Endothelial cell of umbilical vein (primary cell): ENCODE measurements at regions not wholly inside any gene's neighbourhood (a gene's known extent, or its start where the extent isn't known, plus 50 kb on each side); places are given as distances from the start of the nearest gene placed in this dataset.

Source experiments
- BruUV-seq: library from RNA; stranded (reverse); fragments of 400-500 nt; replicated peaks from 2 replicates; lab custom pipeline; 2021; lab: Mats Ljungman, UMichigan
- CTCF ChIA-PET: fragments of 300-600, 350-600 bp; sonication (Branson Sonifier 250); formaldehyde crosslinking; loops from one replicate; lab custom pipeline; 2021; ENCODE audit warnings: antibody characterized with exemption, inconsistent platforms; lab: Charles Lee
- POLR2A ChIA-PET: fragments of 300-600, 350-600 bp; sonication (Branson Sonifier 250); formaldehyde crosslinking; loops from one replicate; lab custom pipeline; 2021; ENCODE audit warnings: antibody characterized with exemption, inconsistent platforms; lab: Charles Lee
- DNase-seq: peaks from one replicate; pipeline ENCODE4 v3.0.0-alpha.2; 2011; ENCODE audit warnings: low read depth, low spot score
- FAIRE-seq: peaks from 2 replicates; lab custom pipeline; 2011; peaks lifted over from hg19 to GRCh38; lab: Jason Lieb, UNC
- H2AFZ ChIP-seq: 2 replicates; pipeline ENCODE4 v1.6.0; 2012; ENCODE audit warnings: low read depth, low read length, control low read depth, inconsistent platforms
- H3K27ac ChIP-seq: 2 replicates; pipeline ENCODE4 v1.5.1; 2011; ENCODE audit warnings: low read depth, mild to moderate bottlenecking, control low read depth, low read length, moderate library complexity; ENCODE audit not compliant: insufficient read depth
- H3K27me3 ChIP-seq, 2 experiments: 2 replicates each; pipeline versions ENCODE4 v1.6.0 to v1.6.1; 2011; ENCODE audit warnings: low read length in 2 of 2, mixed read lengths in 1 of 2; ENCODE audit not compliant: control insufficient read depth in 2 of 2, insufficient read depth in 2 of 2
- H3K36me3 ChIP-seq, 2 experiments: 2 replicates in 1 of 2; 3 replicates in 1 of 2; pipeline ENCODE4 v1.5.1; 2011; ENCODE audit warnings: low read length in 2 of 2, mild to moderate bottlenecking in 1 of 2, moderate library complexity in 1 of 2; ENCODE audit not compliant: control insufficient read depth in 2 of 2, insufficient read depth in 2 of 2; ENCODE audit errors: extremely low read depth in 1 of 2
- H3K4me1 ChIP-seq: 3 replicates; pipeline ENCODE4 v1.5.1; 2011; ENCODE audit warnings: mild to moderate bottlenecking, low read length; ENCODE audit not compliant: control insufficient read depth, insufficient read depth; ENCODE audit errors: extremely low read depth
- H3K4me2 ChIP-seq: 2 replicates; pipeline ENCODE4 v1.6.1; 2011; ENCODE audit warnings: low read length, control low read depth, mixed read lengths; ENCODE audit not compliant: insufficient read depth
- H3K4me3 ChIP-seq, 3 experiments: fragments of 200-600 bp in 1 of 3; sonication (generic), shearing (Covaris generic) in 1 of 3; replicated peaks in 1 of 3; 2 replicates each; pipeline ENCODE4 v1.5.1; 2011 to 2016; ENCODE audit warnings: control low read depth in 3 of 3, low read length in 3 of 3, mild to moderate bottlenecking in 2 of 3, inconsistent platforms in 1 of 3, low read depth in 1 of 3, moderate library complexity in 1 of 3; ENCODE audit not compliant: insufficient read depth in 1 of 3
- H3K79me2 ChIP-seq: 2 replicates; pipeline ENCODE4 v1.6.0; 2012; ENCODE audit warnings: low read length, inconsistent platforms; ENCODE audit not compliant: control insufficient read depth, insufficient read depth
- H3K9ac ChIP-seq: replicated peaks from 2 replicates; pipeline ENCODE3; 2011; ENCODE audit warnings: low read length, control low read depth; ENCODE audit not compliant: insufficient read depth; ENCODE audit errors: extremely low read depth
- H3K9me1 ChIP-seq: replicated peaks from 3 replicates; pipeline ENCODE4 v1.6.0; 2011; ENCODE audit warnings: mild to moderate bottlenecking, low read length; ENCODE audit not compliant: control insufficient read depth, insufficient read depth; ENCODE audit errors: extremely low read depth
- H3K9me3 ChIP-seq: replicated peaks from 2 replicates; pipeline ENCODE4 v1.5.1; 2012; ENCODE audit warnings: low read length, inconsistent platforms; ENCODE audit not compliant: control insufficient read depth, insufficient read depth
- H4K20me1 ChIP-seq: replicated peaks from 2 replicates; pipeline ENCODE3; 2011; ENCODE audit warnings: mild to moderate bottlenecking, low read length; ENCODE audit not compliant: control insufficient read depth, insufficient read depth; ENCODE audit errors: extremely low read depth
- EZH2 ChIP-seq: IDR thresholded peaks from 2 replicates; pipeline ENCODE4 v1.6.1; 2012; ENCODE audit warnings: borderline replicate concordance, low read depth, mild to moderate bottlenecking, moderate library complexity, low read length, inconsistent platforms; ENCODE audit not compliant: severe bottlenecking
- FOS ChIP-seq: IDR thresholded peaks from 2 replicates; pipeline ENCODE4 v1.6.1; 2011; ENCODE audit warnings: mild to moderate bottlenecking, low read length, moderate library complexity, borderline replicate concordance; ENCODE audit not compliant: insufficient read depth
- GATA2 ChIP-seq: IDR thresholded peaks from 2 replicates; pipeline ENCODE4 v1.7.0; 2011; ENCODE audit warnings: low read depth, mild to moderate bottlenecking, moderate library complexity, mixed read lengths, low read length; ENCODE audit not compliant: insufficient read length, insufficient read depth
- JUN ChIP-seq: IDR thresholded peaks from 2 replicates; pipeline ENCODE4 v1.6.1; 2011; ENCODE audit warnings: borderline replicate concordance, low read depth; ENCODE audit not compliant: insufficient read length, insufficient read depth
- MYC ChIP-seq: IDR thresholded peaks from one replicate; pipeline ENCODE4 v1.6.1; 2011; ENCODE audit warnings: mild to moderate bottlenecking, low read depth, low read length
- POLR2A ChIP-seq: IDR thresholded peaks from 2 replicates; pipeline ENCODE4 v1.6.1; 2012; ENCODE audit warnings: low read depth, mild to moderate bottlenecking, control low read depth, low read length
- POLR2AphosphoS5 ChIP-seq: IDR thresholded peaks from 2 replicates; pipeline ENCODE4 v1.6.1; 2012; ENCODE audit warnings: low read depth, mild to moderate bottlenecking, control low read depth, low read length, moderate library complexity; ENCODE audit not compliant: insufficient read depth
- dilution Hi-C: fragments of 300-500 bp; cut with MboI; formaldehyde crosslinking; loops from one replicate; pipeline ENCODE4 v1.15.0; 2019; ENCODE audit warnings: low sequenced_read_pairs; ENCODE audit not compliant: extremely low pct_ligation_motif_present
- intact Hi-C: fragments of 100-400 bp; cut with micrococcal nuclease; formaldehyde crosslinking; loops from one replicate; pipeline ENCODE4 v1.10.0; 2022
- TF ChIP-seq, protein P1 (sequence below), 2 donors: IDR thresholded peaks; 1 replicate in 1 of 2; 2 replicates in 1 of 2; pipeline ENCODE4 v1.5.1; 2011; ENCODE audit warnings: low read length in 2 of 2, mild to moderate bottlenecking in 2 of 2, moderate library complexity in 2 of 2, control low read depth in 1 of 2, inconsistent platforms in 1 of 2, low read depth in 1 of 2; ENCODE audit not compliant: insufficient read depth in 1 of 2; ENCODE audit errors: extremely low read depth in 1 of 2
- TF ChIP-seq, protein P2 (sequence below): IDR thresholded peaks from 2 replicates; pipeline ENCODE4 v1.6.1; 2011; ENCODE audit not compliant: insufficient read depth, insufficient read length

DNA sequence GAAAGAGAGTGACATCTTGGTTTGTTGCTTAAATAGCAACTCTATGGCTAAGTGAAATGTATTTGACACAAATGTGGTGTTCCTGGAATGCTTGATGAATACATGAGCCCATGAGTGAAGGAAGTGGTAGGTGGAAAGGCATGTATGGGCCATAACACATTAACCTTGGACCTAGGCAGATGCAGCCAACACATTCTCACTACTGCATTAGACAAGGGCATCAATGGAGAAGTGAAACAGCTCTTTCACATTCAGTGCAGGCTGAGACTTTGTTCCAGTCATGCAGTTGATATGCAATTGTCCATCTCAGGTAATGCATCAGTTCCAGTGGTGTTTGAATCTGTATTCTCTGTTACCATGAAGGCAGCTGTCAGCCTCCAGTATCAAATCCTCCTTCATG is 133.6 kb downstream of the HS3ST3B1 start:
- intact Hi-C loops, result no loop called here
- no peaks in the 10 kb centered on the region for H3K4me1 ChIP-seq
- dilution Hi-C loops, result no loop called here
- no peaks in the 10 kb centered on the region for H3K9me1 ChIP-seq
- H3K27ac ChIP-seq, result no peak overlapping the region
- POLR2A ChIA-PET, result no interaction called here
- FAIRE-seq (no peak), DNase-seq (no peak)
- H3K36me3 ChIP-seq, result no peaks in the 10 kb centered on the region
- no peak overlapping the region for H3K9ac ChIP-seq
- H2AFZ ChIP-seq, result no peak overlapping the region
- TF ChIP-seq GATA2 (no peak), POLR2AphosphoS5 (no peak), FOS (no peak), EZH2 (no peak), JUN (no peak), MYC (no peak), POLR2A (no peak)
- TF ChIP-seq, protein P1, sequence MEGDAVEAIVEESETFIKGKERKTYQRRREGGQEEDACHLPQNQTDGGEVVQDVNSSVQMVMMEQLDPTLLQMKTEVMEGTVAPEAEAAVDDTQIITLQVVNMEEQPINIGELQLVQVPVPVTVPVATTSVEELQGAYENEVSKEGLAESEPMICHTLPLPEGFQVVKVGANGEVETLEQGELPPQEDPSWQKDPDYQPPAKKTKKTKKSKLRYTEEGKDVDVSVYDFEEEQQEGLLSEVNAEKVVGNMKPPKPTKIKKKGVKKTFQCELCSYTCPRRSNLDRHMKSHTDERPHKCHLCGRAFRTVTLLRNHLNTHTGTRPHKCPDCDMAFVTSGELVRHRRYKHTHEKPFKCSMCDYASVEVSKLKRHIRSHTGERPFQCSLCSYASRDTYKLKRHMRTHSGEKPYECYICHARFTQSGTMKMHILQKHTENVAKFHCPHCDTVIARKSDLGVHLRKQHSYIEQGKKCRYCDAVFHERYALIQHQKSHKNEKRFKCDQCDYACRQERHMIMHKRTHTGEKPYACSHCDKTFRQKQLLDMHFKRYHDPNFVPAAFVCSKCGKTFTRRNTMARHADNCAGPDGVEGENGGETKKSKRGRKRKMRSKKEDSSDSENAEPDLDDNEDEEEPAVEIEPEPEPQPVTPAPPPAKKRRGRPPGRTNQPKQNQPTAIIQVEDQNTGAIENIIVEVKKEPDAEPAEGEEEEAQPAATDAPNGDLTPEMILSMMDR (IDR thresholded peaks at IDR 0.05; ENCODE audit: extremely low read depth in 1 of 2, insufficient read depth in 1 of 2, low read depth in 1 of 2, low read length in 2 of 2), result no peak
- TF ChIP-seq, protein P2, sequence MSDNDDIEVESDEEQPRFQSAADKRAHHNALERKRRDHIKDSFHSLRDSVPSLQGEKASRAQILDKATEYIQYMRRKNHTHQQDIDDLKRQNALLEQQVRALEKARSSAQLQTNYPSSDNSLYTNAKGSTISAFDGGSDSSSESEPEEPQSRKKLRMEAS, result no peak
- no peaks in the 10 kb centered on the region for H3K9me3 ChIP-seq
- H4K20me1 ChIP-seq, result no peaks in the 10 kb centered on the region
- H3K4me3 ChIP-seq, result no peak overlapping the region
- BruUV-seq, result no TSS peak
- H3K79me2 ChIP-seq, result no peaks in the 10 kb centered on the region
- CTCF ChIA-PET, result no interaction called here
- no peak overlapping the region for H3K4me2 ChIP-seq
- no peaks in the 10 kb centered on the region for H3K27me3 ChIP-seq
